Activated B cell treated with CpG ODN at 0.5 μM for 24 hours (primary cell): ENCODE measurements at regions not wholly inside any gene's neighbourhood (a gene's known extent, or its start where the extent isn't known, plus 50 kb on each side); places are given as distances from the start of the nearest gene placed in this dataset.

ENCODE experiments used
- ATAC-seq: fragments of 200-7000 bp; cut with Tn5 transposase; one replicate; pipeline ENCODE4 v1.10.0; 2021; ENCODE audit warnings: low read depth, mild to moderate bottlenecking, moderate library complexity
- CTCF ChIA-PET: fragments of 350-600 bp; sonication (Branson Sonifier 250); formaldehyde crosslinking; loops from one replicate; lab custom pipeline; 2021; ENCODE audit warnings: antibody characterized with exemption; lab: Charles Lee
- POLR2A ChIA-PET: fragments of 350-600 bp; sonication (Branson Sonifier 250); formaldehyde crosslinking; loops from one replicate; lab custom pipeline; 2021; ENCODE audit warnings: antibody characterized with exemption; lab: Charles Lee
- DNase-seq: peaks from one replicate; pipeline ENCODE4 v3.0.0; 2022
- H3K27ac Mint-ChIP-seq: one replicate; pipeline ENCODE4 v1.8.0; 2020; ENCODE audit warnings: mixed read lengths
- H3K27me3 Mint-ChIP-seq: one replicate; pipeline ENCODE4 v1.8.0; 2021; ENCODE audit warnings: mixed read lengths
- H3K36me3 Mint-ChIP-seq: one replicate; pipeline ENCODE4 v1.8.0; 2021; ENCODE audit warnings: low read depth, mixed read lengths
- H3K4me1 Mint-ChIP-seq: one replicate; pipeline ENCODE4 v1.8.0; 2021; ENCODE audit warnings: mixed read lengths
- H3K4me3 Mint-ChIP-seq: one replicate; pipeline ENCODE4 v1.8.0; 2020; ENCODE audit warnings: mild to moderate bottlenecking, mixed read lengths
- H3K9me3 Mint-ChIP-seq: one replicate; pipeline ENCODE4 v1.8.0; 2020; ENCODE audit warnings: mixed read lengths
- intact Hi-C: fragments of 100-400 bp; cut with micrococcal nuclease; formaldehyde crosslinking; loops from one replicate; pipeline ENCODE4 v1.15.1; 2024
- TF ChIP-seq, protein P1 (sequence below): fragments of 200-600 bp; IDR thresholded peaks from one replicate; pipeline ENCODE4 v1.8.0; 2022; ENCODE audit warnings: antibody characterized with exemption, mild to moderate bottlenecking

DNA sequence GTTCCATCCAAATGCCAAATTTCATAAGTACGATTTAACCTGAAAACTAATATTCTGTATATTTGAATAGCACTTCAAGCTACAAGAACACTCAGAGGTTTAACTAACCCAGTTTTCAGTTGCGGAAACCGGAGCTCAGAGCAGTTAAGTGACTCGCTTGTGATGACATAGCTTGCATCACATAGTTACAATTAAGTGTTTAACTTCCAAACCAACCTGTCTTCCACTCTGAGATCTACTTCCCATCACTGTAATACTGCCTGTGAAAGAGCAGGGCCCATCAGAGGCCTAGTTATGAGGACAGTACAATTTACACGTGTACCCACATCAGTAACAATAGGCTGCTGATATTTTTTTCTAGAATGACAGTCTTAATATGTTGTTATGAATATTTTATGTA is 120.3 kb downstream of the MAD2L1 start:
- CTCF ChIA-PET: no interaction called here
- no peak for DNase-seq
- Mint-ChIP-seq H3K4me1 (no peaks in the 10 kb centered on the region), H3K27me3 (peaks cover 2% of the 10 kb centered on the region), H3K27ac (no peak overlapping the region), H3K4me3 (no peak overlapping the region), H3K9me3 (no peaks in the 10 kb centered on the region), H3K36me3 (no peaks in the 10 kb centered on the region)
- no peak for ATAC-seq
- TF ChIP-seq, protein P1, sequence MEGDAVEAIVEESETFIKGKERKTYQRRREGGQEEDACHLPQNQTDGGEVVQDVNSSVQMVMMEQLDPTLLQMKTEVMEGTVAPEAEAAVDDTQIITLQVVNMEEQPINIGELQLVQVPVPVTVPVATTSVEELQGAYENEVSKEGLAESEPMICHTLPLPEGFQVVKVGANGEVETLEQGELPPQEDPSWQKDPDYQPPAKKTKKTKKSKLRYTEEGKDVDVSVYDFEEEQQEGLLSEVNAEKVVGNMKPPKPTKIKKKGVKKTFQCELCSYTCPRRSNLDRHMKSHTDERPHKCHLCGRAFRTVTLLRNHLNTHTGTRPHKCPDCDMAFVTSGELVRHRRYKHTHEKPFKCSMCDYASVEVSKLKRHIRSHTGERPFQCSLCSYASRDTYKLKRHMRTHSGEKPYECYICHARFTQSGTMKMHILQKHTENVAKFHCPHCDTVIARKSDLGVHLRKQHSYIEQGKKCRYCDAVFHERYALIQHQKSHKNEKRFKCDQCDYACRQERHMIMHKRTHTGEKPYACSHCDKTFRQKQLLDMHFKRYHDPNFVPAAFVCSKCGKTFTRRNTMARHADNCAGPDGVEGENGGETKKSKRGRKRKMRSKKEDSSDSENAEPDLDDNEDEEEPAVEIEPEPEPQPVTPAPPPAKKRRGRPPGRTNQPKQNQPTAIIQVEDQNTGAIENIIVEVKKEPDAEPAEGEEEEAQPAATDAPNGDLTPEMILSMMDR: no peak
- intact Hi-C loops: no loop called here
- POLR2A ChIA-PET: no interaction called here

- ChIA-PET CTCF (no interaction called here), POLR2A (no interaction called here)
- no peaks in the 10 kb centered on the region for H3K4me1 Mint-ChIP-seq
- H3K27me3 Mint-ChIP-seq: peaks cover 2% of the 10 kb centered on the region
- H3K4me3 Mint-ChIP-seq: no peak overlapping the region
- DNase-seq (no peak), ATAC-seq (no peak)
- H3K27ac Mint-ChIP-seq: no peak overlapping the region
- no peaks in the 10 kb centered on the region for H3K9me3 Mint-ChIP-seq
- TF ChIP-seq, protein P1: no peak
- H3K36me3 Mint-ChIP-seq: no peaks in the 10 kb centered on the region
- intact Hi-C loops: no loop called here
Observed at GRCh38 chr4:119942806-119943205, 123.8 kb downstream of the MAD2L1 start.

DNA sequence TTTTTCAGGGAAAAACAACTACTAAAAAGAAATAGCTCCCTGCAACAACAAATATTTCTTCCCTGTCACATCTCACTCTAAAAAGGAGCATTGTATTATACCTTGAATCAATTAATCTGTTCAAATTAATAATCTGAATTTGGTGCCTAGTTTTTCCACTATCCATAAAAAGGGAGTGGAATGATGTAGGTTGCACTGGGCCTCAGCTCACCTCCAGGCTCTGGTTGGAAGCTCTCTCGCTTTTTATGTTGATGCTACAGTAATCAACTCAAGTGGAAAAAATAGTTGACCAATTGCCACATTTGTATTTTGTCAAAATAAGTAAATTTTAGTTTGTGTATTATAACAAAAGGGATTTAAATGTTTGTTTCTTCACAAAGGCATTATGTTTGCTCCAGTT is 126.1 kb downstream of the MAD2L1 start:
- H3K4me1 Mint-ChIP-seq: no peaks in the 10 kb centered on the region
- peaks cover 2% of the 10 kb centered on the region for H3K27me3 Mint-ChIP-seq
- intact Hi-C loops: no loop called here
- no peak overlapping the region for H3K27ac Mint-ChIP-seq
- ChIA-PET POLR2A (no interaction called here), CTCF (no interaction called here)
- TF ChIP-seq, protein P1: no peak
- DNase-seq (no peak), ATAC-seq (no peak)
- H3K4me3 Mint-ChIP-seq: no peak overlapping the region
- no peaks in the 10 kb centered on the region for H3K9me3 Mint-ChIP-seq
- no peaks in the 10 kb centered on the region for H3K36me3 Mint-ChIP-seq

DNA sequence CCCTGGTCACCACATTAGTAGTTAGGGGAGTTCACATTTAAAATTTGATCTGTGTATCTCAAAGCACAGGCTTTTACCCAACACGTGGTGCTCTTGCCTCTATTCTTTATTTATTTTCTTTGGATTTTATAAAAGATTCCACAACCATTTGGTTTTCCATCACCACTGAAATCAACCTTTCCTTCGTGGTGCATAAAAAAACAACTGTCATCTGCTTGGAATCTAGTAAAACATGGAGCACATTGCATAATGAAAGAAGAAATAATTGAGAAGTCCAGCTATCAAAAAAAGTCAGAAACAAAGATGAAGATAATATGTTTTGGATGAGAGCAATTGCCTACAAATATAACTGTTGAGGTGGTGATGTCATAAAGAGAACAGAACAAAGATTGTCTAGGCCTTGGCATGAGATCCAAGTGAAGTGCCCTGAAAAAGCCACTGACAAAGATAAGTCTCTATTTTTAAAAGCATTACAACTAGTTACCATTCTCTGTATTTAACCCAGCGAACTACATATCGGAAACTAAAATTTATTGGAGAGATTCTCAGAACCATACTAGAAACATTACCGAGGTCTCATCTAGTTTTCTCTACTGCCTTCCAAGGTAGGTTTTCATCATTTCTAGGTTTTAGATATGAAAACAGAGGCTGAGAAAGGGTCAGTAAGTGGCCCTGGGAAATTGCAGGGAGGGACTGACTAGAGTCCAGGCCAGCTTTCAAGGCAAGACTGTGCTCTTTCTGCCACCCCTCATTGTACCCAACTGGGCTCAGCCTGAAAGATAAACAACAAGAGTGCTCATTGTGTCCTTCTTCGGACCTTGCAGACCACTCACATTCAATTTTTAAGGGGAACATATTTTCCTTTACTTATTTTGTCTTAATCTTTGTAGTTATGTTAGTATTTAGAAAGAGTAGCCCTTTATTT is 127.3 kb downstream of the MAD2L1 start:
- DNase-seq: no peak

DNA sequence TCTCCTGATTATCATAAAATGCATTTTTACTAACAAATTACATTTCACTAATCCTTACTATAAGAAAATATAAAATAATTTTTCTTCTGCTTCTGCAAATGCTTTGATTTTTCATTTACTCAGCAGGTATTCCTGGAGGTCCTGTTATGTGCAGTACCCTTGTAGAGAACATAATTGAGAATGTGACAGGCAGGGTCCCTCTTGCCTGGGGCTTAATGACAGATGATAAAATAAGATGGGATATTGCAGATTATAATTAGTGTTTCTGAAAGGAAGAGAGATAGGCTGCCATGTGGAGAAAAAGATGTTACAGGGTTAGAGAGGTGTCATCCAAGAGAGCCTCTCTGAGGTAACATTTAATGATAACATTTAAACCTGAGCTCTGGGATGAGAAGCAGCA is 128.9 kb downstream of the MAD2L1 start:
- intact Hi-C loops: no loop called here

More for the DNA sequence above, 127.3 kb downstream of the MAD2L1 start:
- Mint-ChIP-seq H3K36me3 (no peaks in the 10 kb centered on the region), H3K27me3 (peaks cover 2% of the 10 kb centered on the region), H3K9me3 (no peaks in the 10 kb centered on the region), H3K4me3 (no peak overlapping the region), H3K27ac (no peak overlapping the region), H3K4me1 (no peaks in the 10 kb centered on the region)
- no peak for ATAC-seq
- intact Hi-C loops: no loop called here
- POLR2A ChIA-PET: no interaction called here
- CTCF ChIA-PET: no interaction called here
- TF ChIP-seq, protein P1: no peak

More for the DNA sequence above, 128.9 kb downstream of the MAD2L1 start:
- no peak for ATAC-seq
- Mint-ChIP-seq H3K36me3 (no peaks in the 10 kb centered on the region), H3K4me3 (no peak overlapping the region), H3K27me3 (no peaks in the 10 kb centered on the region), H3K4me1 (no peaks in the 10 kb centered on the region), H3K9me3 (no peaks in the 10 kb centered on the region), H3K27ac (no peak overlapping the region)
- CTCF ChIA-PET: no interaction called here
- TF ChIP-seq, protein P1: no peak
- no peak for DNase-seq
- POLR2A ChIA-PET: no interaction called here
